Body of pancreas (tissue), 4 donors: ENCODE measurements at regions not wholly inside any gene's neighbourhood (a gene's known extent, or its start where the extent isn't known, plus 50 kb on each side); places are given as distances from the start of the nearest gene placed in this dataset.

Experiments
- POLR2A ChIP-seq, 3 donors: fragments of 450-650 bp; IDR thresholded peaks; one replicate each; pipeline ENCODE4 v1.6.1; 2016; ENCODE audit warnings: antibody characterized with exemption in 3 of 3, mild to moderate bottlenecking in 2 of 3
- TF ChIP-seq, protein P1 (sequence below), 7 experiments: fragments of 450-650 bp in 4 of 7; fragments of 200-600 bp in 3 of 7; sonication (generic) in 3 of 7; IDR thresholded peaks; one replicate each; pipeline ENCODE4 v1.5.1; 2016 to 2019; ENCODE audit warnings: antibody characterized with exemption in 7 of 7

DNA sequence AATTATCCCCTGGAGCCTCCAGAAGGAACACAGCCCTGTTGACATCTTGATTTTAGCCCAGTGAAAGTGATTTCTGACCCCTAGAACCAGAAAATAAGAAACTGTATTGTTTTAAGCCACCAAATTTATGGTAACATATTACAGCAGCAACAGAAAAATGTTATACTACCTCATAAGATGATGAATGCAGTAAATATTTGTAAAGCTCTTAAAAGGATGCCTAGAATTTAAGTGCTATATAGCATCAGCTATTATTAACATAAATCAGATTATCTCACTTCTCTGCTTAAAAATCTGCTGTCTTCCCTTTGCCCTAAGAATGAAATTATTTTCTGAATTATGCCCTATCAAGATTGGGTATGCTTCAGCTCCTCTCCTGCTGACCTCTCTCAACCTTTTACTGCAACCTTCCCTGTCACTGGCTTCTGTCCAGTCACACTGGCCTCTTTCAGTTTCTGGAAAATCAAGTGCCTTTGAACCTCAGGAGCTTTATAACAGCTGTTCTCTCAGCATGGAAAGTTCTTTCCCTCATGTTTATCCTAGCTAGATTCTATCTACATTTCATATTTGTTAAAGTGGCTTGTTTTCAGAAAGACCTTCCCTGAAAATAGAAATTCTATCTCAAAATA is 78.9 kb downstream of the GPR37 start:
- TF ChIP-seq, protein P1, sequence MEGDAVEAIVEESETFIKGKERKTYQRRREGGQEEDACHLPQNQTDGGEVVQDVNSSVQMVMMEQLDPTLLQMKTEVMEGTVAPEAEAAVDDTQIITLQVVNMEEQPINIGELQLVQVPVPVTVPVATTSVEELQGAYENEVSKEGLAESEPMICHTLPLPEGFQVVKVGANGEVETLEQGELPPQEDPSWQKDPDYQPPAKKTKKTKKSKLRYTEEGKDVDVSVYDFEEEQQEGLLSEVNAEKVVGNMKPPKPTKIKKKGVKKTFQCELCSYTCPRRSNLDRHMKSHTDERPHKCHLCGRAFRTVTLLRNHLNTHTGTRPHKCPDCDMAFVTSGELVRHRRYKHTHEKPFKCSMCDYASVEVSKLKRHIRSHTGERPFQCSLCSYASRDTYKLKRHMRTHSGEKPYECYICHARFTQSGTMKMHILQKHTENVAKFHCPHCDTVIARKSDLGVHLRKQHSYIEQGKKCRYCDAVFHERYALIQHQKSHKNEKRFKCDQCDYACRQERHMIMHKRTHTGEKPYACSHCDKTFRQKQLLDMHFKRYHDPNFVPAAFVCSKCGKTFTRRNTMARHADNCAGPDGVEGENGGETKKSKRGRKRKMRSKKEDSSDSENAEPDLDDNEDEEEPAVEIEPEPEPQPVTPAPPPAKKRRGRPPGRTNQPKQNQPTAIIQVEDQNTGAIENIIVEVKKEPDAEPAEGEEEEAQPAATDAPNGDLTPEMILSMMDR (IDR thresholded peaks at IDR 0.05), result no peak
- no peak for TF ChIP-seq POLR2A (IDR thresholded peaks at IDR 0.05)
